Glomerular visceral epithelial cell (primary cell): ENCODE measurements at regions not wholly inside any gene's neighbourhood (a gene's known extent, or its start where the extent isn't known, plus 50 kb on each side); places are given as distances from the start of the nearest gene placed in this dataset.
"Not testable (repeated sequence)": the region's sequence is repeated elsewhere in the genome, so short reads cannot be mapped to it uniquely, and the experiment has no call there.

Experiments
- DNase-seq: peaks from one replicate; pipeline ENCODE4 v3.0.0-alpha.2; 2016; ENCODE audit errors: extremely low spot score

DNA sequence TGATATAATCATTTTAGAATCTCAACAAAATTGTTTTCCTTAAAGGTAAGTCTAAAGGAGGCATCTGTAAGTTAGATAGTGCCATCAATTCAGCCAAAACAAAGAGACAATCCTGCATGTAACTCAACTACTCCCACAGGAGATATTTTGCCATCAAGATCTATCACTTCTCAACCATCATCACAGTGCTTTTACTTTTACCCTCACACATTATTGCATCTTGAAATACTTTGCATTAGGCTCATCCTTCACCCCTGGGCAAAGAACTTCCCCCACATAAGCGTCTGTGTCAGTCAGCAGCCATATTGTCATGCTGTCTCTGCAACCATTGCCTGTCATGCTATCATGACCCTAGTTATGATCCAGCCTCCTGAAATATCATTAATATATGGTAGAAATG, 54.9 kb upstream of the NLGN1 start:
- no peak for DNase-seq

DNA sequence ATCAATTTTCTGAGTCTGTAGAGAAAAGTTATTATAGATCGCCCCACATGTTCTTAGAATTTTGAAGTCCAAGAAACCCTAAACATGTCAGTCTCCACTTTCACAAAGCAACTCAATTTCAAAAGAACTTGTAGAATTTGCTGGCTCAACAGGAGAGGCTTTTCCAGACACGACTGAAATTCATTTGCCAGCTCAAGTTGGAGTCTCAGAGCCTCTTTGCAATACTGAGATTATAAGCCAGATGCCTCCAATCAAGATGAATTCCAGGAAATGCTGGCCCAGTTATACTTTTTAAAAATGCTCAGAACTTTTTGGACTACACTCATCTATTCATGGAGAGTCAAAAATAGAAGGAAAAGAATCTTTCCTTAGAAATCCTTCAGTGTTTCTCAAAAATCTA, 56.9 kb upstream of the NLGN1 start:
- no peak for DNase-seq

DNA sequence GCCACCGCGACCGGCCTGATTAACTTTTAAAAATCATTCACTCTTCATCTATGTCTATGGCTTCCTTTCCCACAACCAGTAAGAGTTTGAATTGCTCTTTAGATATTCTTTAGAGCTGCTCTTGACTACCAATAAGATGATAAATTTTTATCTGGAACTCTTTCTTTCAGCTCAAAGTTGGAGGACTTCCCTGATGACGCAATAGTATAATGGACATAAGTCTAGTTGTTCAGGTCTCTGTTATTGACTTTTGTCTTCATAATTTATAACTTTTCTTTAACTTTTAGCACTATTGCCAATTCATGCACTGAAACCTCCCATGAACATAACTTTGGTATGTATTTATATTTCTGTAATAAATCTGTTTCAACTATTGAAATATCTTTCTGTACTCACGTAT, 61.3 kb upstream of the NLGN1 start:
- no peak for DNase-seq

DNA sequence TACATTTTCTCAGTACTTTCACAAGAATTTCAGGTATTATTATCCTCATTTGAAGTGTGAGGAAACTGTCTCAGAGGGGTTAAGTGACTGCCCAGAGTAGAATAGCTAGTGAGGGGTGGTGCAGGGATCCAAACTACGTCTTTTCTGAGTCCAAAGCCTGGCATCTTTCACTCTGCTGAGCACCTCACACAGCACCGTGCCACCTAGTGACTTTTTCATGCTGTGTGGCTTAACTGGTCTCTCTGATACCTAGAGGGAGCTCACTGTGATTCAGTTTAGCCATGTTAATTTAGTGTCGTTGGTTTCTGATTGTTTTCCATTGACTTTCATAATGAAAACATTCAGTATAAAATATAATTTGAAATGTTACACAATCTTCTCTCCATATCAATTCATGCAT, 91.4 kb upstream of the NLGN1 start:
- no peak for DNase-seq

DNA sequence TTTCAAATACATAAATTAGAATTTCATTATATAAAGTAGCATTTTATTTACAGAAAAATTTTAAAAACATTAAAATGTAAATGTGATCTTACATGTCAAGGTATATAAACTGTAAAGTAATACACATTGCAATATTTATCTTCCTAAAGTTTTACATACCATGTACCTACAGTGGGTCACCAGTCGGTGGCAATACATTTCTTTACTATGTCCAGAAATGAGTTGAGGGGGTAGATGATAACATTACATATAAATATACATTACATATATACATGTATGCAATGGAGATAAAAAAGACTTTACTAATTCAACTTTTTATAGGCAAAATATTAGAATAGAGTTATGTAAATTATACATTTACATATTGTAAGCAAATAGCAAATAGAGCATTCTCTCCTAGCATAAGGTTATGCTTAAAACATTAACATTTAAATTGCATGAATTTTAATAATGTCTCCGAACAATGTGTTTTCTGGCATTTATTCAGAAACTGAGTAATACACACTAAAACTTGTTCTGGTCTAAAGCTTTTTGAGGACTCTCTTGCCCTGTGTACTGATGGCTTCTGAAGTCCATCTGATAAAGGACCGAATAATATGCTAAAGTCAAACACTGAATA, 93.3 kb upstream of the NLGN1 start:
- no peak for DNase-seq

DNA sequence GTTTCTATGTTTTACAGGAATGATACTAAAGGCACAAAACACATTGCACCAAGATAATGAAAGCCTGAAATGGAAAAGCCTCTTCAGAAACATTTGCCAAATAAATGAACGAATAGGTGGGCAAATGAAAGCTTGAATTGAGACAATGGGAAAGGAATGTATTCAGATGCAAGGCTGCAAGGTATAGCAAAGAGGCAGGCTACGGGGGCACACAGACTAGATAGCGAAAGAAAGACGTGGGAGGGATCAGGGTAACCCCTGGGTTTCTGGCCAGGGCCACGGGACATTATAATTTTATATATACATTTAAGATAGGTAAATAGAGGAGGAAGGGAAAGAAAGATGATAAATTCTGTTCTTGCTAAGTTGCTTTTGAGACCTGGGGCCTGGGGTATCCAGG, 95.9 kb upstream of the NLGN1 start:
- DNase-seq = no peak

DNA sequence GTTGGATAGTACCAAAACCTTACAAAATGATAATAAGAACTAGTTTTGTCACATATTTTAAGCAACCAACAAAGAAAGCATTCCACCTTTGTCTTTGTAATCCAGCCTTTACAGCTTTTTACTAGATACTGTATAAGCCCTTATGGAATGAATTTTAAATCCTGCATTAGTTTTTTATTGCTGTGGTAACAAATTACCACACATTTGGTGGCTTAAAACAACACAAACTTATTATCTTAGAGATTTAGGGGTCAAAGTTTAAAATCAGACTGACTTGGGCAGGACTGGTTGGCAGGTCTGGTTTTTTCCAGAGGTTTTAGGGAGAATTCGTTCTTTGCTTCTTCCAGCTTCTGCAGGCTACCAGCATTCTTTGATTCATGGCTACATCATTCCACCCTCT, 108.5 kb upstream of the NLGN1 start:
- DNase-seq = no peak

DNA sequence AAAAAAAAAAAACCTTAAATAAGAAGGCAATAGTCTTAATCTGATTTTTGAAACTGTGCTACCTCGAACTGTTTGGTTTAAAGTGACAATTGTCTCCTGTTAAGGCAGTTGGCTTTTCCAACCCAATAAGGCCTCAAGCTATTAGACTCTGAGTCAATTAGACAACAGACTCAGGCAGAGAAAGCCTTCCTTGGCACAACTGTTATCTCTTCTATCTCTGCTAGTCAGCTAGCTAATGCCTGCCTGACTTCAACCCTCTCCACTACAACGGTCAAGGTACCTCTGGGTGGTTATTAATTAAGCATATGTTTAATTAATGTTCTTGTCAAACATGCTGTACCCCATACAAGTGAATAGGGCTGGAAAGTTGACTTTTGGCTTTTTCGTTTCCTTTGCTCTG, 110.2 kb upstream of the NLGN1 start:
- DNase-seq = no peak

DNA sequence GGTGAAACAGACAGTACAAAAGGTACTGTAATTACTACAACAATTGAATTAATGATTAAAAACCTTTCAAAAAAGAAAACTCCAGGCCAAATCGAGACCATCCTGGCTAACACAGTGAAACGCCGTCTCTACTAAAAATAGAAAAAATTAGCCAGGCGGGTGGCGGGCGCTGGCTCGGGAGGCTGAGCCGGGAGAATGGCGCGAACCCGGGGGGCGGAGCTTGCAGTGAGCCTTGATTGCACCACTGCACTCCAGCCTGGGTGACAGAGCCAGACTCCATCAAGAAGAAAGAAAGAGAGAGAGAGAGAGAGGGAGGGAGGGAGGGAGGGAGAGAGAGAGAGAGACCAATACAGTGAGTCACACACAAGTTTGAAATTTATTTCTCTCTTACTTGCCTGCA, 111.0 kb upstream of the NLGN1 start:
- not testable (repeated sequence) for DNase-seq

DNA sequence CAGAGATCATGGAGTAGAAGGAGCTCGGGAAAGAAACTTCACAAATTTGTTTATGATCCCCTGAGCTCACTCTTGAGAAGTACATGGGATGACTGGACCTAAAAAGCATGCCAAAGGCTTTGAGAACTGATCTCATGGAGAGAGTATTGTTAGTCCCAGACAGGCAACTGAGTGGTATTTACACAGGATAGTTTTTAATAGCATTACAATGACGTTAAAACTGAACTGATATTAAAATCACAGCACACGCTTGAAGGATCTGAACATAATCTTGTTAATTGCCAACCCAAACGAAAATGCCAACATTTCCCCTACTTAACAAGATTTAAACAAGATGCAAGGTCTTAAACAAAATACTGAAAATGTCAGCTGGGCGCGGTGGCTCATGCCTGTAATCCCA, 113.2 kb upstream of the NLGN1 start:
- DNase-seq = no peak

DNA sequence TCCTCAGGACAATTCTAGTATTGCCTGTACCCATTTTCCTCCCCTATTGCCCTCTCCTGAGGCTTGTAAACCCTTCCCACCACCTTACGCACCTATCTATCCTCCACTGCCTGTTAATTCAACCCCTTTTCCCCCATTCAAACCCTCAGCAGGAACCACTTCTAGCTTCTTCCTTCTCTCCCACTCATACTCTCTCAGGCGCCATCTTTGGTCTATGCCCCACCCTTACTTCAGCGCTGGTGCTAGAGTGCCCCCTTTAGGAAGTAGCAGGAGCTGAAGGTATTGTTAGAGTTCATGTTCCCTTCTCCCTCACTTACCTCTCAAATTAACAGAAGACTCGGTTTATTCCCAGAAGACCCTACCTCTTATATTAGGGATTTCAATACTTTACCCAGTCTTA, 121.8 kb upstream of the NLGN1 start:
- DNase-seq = no peak

DNA sequence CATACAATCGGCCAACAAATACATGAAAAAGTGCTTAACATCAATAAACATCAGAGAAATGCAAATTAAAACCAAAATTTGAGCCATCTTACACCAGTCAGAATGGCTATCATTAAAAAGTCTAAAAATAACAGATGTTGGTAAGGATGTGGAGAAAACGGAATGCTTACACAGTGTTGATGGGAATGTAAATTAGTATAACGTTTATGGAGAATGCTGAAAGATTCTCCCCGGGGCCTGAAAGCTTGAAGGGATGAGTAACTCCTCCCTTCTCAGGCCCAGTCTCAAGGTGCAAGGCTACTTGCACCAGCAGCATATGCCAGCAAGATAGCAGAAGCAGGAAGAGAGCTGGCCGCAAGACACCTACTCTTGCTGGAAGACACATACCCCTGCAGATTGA, 123.7 kb upstream of the NLGN1 start:
- no peak for DNase-seq

DNA sequence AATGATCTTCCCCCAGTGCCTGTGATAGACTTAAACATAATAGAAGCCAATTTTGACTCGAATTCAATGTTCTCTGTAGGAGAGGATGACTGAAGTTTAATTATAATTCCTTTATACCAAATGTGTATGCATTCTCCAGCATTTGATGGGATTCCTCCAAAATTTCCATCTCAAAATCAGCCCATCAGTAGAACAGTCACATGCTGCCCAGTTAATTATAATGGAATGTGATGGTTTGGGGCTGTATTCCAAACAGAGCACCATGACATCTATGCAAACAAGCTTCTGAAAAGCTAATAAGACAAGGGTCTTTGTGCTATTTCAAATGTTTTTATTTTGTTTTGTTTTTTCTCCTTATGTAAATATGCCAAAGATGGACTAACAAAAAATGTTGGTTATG, 127.7 kb upstream of the SPATA16 start:
- no peak for DNase-seq

DNA sequence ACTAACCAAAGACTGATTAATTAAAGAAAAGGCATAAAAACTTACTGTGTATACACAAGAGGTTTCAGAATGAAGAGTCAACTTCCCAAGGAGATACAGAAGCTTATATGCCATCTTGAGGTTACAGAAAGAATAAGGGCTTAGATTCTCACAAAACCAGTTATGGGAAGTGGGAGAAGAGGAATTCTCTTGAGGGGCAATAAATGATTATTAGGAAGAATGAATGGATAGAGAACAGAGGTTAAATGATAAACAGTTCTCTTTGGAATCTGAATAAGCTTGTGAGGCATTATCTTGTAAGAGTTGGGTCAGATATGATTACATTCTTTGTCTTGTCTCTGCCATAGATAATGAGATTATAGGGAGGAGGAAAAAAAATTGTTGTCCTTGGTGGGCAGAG, 126.7 kb upstream of the SPATA16 start:
- DNase-seq = no peak

DNA sequence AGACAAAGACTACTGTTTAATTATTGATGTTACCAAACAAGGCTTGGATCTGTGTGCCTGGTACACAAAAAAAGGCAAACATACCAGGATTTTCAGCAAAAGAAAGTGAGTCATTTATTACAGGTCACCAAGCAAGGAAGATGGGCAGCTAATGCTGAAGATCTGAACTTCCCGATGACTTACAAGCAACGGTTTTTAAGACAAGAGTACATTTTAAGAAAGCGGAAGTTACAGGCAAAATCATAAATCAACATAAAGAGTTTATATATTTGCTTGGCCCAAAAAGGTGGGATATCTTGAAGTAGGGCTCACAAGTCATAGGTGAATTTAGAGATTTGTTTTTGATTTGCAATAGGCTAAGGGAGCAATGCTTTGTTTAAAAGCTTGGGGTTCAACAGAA, 125.4 kb upstream of the SPATA16 start:
- no peak for DNase-seq

DNA sequence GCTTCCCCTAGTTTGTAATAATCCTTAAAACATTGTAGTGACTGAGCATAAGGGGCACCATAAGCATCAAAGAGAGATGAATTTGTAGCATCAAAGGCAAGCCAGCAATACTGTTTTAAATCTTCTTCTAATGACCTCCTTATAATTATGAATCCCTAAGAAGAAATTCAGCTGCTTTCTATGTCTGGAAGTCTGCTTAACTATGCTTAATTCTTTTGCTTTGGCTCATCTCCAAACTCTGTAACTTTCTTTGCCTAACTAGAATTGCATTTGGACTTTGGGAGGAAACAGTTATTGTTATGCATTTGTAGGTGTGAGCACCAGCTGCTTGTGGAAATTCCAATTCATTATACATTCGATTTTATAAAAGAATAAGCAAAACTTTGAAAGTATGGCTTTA, 117.7 kb upstream of the SPATA16 start:
- DNase-seq = no peak

DNA sequence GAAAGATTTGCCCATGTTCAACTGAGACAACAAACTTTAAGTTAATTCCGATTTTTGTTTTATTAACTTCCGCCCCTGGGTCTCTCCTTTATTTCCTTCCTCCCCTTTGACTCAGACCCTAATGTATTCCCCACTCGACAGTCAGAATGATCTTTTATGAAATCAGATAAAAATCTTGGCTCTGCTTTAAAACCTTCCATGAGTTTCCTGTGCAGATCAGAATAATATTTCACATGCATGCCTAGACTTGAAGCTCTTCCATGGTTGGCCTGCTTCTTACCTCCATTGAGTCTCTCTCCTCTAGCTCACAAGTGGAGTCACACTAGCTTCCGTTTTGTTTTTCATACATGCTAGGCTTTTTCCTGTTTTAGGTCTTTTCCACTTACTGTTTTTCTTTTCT, 116.8 kb upstream of the SPATA16 start:
- DNase-seq = no peak

DNA sequence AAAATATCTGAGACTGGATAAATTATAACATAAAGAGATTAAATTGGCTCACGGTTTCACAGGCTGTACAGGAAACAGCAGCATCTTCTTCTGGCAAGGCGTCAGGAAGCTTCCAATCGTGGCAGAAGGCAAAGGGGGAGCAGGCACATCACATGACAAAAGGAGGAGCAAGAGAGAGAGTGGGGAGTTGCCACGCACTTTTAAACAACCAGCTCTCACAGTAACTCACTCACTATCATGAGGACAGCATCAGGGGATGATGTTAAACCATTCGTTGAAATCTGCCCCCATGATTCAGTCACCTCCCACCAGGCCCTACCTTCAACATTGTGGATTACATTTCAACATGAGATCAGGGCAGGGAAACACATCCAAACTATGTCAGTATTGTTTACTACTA, 114.5 kb upstream of the SPATA16 start:
- no peak for DNase-seq

DNA sequence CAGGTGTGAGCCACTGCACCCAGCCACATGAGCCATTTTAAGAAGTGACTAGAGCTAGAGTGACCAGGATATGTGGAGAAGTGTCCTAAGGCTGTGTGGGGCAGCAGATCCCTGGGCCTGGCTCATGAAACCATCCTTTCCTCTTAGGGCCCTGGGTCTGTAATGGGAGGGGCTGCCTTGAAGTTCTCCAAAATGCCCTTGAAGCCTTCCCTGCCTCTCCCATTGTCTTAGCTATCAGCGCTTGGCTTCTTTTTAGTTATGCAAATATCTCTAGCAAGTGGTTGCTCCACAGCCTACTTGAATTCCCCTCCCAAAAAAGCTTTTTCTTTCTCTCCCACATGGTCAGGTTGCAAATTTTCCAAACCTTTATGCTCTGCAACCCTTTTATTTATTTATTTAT, 112.4 kb upstream of the SPATA16 start:
- DNase-seq = no peak

DNA sequence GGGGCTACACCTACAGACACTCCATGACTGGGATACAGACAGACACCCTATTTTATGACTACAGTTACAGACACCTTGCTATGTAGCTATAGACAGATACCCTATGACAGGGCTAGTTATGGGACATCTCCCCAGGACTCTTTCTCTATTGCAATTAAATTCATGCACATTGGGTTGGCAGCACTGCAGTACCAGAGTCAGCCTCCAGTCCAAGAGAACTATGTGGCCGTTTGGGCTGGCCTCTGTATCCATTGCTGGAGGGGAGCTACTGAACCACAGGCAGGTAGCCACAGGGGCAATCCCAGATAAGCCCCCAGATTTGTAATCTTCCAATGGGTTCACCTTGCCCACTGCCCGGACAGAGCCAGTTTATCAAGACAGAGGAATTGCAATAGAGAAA, 108.4 kb upstream of the SPATA16 start:
- no peak for DNase-seq

DNA sequence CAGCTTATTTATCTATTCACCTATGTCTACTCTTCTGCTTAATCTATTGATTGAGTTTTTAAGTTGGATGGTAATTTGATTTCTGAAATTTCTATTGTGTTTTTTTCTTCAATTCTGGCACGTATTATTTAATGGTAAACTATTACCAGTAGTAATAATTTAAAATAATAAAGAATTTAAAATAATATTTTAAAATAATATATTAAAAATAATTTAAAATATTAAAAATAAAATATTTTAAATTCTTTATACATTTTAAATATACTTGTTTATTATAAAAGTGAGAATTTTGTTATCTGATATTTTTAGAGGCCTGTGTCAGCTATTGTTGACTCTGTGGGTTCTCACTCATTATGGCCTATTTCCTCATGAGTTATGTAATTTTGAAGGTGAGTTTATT, 100.7 kb upstream of the SPATA16 start:
- no peak for DNase-seq

DNA sequence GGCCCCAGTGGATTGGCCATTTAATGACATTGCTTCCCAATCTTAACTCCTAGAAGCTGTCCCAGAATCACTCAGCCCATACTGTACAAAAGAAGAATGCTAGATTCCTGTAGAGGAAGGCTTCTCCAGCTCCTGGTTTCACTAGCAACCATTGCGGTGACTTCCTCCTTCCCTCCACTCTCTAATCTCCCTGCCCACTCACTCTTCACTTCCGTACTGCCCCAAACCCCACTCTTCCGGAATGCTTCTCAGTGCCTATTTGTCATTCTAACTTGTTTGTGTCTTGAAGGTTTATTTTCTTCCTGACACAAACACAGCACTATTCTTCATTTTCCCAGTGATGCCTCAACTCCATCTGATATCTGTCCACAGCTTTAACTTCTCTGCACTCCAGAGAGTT, 97.1 kb upstream of the SPATA16 start:
- no peak for DNase-seq

DNA sequence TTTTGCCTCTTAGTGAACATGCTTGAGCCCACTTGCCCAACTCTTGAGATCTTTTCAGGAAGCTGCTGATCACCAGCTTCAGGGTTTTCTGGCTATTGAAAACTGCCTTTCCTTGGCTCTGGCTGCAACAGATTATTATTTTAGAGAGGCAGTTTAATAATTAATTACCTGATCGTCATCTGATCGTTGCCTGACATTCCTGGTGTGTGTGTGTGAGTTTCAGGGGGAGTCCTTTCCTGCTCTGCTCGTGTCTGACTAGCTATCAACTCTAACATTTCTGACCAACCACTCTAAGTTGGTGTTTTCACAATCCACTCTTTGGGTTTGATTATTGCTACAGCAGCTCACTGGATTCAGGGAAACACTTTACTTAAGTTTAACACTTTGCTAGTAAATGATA, 84.3 kb upstream of the SPATA16 start:
- peak; percentile 24 for DNase-seq

DNA sequence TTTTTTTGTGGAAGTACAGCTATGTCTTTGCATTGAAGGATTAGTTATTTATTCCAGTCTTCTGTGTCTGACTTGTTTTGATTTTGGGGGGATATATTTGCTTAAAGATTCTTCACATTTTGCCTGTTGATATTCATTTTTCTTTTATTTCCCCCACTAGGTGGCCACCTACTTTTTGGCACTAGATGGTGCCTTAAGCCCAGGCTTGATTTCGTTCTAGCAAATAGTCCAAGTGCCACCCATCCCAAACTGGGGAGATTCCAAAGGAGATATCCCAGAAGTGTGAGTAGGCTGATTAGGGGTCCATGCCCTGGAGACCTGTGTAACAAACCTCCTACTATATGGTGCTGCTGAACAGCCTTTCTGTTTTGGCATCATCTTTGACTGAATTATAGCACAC, 80.0 kb upstream of the SPATA16 start:
- peak; percentile 1 for DNase-seq

DNA sequence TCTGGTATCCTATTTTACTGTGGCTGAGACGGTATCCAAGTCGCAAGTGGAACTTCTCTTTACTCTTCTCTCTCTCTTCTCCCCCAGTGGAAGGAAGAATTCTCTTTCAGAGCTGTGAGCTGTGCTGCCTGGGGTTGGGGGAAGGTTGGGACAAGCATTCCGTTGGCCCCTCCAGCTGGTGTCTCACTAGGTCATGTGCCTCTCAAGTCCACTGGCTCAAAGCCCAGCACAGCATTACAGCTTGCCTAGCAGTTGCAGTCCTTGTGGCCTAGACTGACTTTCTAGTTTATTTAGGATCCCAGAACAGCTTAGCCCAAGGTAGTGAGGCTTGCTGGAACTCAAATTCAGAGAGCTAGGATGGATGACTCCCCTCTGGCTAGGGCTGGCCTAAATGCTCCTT, 76.1 kb upstream of the SPATA16 start:
- DNase-seq = no peak
